ENCODE measurements at regions not wholly inside any gene's neighbourhood (a gene's known extent, or its start where the extent isn't known, plus 50 kb on each side); places are given as distances from the start of the nearest gene placed in this dataset.

DNA sequence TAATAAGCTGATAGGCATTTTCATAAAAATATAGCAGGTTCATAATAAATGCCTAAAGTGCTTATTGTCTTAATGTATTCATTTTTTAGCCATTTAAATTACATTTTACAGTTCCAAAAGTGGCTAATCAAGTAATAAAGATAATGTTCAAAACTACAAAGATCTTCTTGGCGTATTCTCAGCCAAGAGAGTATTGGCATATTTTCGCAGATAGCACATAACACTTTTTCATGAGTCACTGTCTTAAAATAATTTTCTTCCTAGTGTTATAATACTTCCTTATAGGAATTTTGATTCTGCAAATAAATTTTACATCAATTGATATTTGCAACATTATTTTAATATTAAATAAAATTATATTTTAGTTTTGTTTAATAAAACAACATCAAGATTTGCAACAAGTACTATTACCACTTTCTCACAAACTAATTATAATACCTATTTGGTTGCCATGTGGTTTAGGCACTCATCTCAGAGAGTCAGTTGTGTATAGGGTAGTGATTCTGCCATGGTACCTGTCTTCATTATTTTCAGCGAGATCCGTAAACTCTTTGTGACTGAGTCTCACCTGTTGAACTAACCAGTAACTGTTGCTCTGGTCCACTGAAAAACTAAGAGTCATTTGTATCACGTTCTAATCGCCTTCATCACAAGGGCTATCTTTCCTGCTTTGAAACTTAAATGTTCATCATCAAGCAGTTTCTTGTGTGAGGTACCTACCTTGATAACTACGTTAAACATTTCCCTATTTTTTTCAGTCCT is 152.5 kb upstream of the AKR1E2 start:
- TF ChIP-seq, protein P1, sequence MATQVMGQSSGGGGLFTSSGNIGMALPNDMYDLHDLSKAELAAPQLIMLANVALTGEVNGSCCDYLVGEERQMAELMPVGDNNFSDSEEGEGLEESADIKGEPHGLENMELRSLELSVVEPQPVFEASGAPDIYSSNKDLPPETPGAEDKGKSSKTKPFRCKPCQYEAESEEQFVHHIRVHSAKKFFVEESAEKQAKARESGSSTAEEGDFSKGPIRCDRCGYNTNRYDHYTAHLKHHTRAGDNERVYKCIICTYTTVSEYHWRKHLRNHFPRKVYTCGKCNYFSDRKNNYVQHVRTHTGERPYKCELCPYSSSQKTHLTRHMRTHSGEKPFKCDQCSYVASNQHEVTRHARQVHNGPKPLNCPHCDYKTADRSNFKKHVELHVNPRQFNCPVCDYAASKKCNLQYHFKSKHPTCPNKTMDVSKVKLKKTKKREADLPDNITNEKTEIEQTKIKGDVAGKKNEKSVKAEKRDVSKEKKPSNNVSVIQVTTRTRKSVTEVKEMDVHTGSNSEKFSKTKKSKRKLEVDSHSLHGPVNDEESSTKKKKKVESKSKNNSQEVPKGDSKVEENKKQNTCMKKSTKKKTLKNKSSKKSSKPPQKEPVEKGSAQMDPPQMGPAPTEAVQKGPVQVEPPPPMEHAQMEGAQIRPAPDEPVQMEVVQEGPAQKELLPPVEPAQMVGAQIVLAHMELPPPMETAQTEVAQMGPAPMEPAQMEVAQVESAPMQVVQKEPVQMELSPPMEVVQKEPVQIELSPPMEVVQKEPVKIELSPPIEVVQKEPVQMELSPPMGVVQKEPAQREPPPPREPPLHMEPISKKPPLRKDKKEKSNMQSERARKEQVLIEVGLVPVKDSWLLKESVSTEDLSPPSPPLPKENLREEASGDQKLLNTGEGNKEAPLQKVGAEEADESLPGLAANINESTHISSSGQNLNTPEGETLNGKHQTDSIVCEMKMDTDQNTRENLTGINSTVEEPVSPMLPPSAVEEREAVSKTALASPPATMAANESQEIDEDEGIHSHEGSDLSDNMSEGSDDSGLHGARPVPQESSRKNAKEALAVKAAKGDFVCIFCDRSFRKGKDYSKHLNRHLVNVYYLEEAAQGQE (IDR thresholded peaks at IDR 0.05; ENCODE audit: low read depth) = no peak
- TF ChIP-seq USF1 (IDR thresholded peaks at IDR 0.05) (no peak), EP300 (IDR thresholded peaks at IDR 0.05; ENCODE audit: borderline replicate concordance) (no peak), RAD21 (IDR thresholded peaks at IDR 0.05; ENCODE audit: low read depth) (no peak), YY1 (IDR thresholded peaks at IDR 0.05; ENCODE audit: low read depth) (no peak), NFIC (IDR thresholded peaks at IDR 0.05) (no peak), TCF12 (IDR thresholded peaks at IDR 0.05; ENCODE audit: low read depth) (no peak), CEBPB (IDR thresholded peaks at IDR 0.05) (no peak), CREB1 (IDR thresholded peaks at IDR 0.05; ENCODE audit: low read depth) (no peak), FOXM1 (IDR thresholded peaks at IDR 0.05; ENCODE audit: borderline replicate concordance, low read depth) (no peak), EGR1 (IDR thresholded peaks at IDR 0.05) (no peak), TAF1 (IDR thresholded peaks at IDR 0.05; ENCODE audit: low read depth) (no peak), TEAD4 (IDR thresholded peaks at IDR 0.05) (no peak)
- TF ChIP-seq, protein P2, sequence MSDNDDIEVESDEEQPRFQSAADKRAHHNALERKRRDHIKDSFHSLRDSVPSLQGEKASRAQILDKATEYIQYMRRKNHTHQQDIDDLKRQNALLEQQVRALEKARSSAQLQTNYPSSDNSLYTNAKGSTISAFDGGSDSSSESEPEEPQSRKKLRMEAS (IDR thresholded peaks at IDR 0.05) = no peak

Data from Ishikawa (cell line).